T-helper 22 cell (primary cell): ENCODE measurements at regions not wholly inside any gene's neighbourhood (a gene's known extent, or its start where the extent isn't known, plus 50 kb on each side); places are given as distances from the start of the nearest gene placed in this dataset.
"Not testable (repeated sequence)": the region's sequence is repeated elsewhere in the genome, so short reads cannot be mapped to it uniquely, and the experiment has no call there.

Source experiments
- DNase-seq: peaks from one replicate; pipeline ENCODE4 v3.0.0-alpha.2; 2020; ENCODE audit warnings: low read depth

DNA sequence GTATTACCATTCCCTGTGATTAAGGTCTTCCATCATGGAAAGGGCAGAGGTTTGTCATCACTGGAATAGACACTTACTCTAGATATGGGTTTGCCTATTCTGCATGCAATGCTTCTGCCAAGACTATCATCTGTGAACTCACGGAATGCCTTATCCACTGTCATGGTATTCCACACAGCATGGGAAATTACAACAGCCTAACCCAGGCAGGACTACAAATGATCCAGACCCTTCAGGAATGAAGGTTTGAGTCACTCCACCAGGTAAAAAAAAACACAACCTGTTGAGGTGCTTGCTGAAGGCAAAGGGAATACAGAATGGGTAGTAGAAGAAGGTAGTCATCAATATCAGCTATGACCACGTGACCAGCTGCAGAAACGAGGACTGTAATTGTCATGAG lies 89.0 kb upstream of the RANBP6 start:
- not testable (repeated sequence) for DNase-seq

DNA sequence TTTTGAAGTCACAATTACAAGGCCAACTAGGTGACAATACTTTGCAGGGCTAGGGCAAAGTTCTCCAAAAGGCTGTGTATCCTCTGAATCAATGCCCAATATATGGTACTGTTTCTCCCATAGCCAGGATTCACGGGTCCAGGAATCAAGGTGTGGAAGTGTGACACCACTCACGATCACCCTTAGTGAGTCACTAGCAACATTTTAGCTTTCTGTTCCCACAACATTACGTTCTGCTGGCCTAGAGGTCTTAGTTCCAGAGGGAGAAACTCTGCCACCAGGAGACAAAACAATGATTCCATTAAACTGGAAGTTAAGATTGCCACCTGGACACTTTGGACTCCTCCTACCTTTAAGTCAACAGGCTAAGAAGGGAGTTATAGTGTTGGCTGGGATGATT lies 88.5 kb upstream of the RANBP6 start:
- DNase-seq = not testable (repeated sequence)

DNA sequence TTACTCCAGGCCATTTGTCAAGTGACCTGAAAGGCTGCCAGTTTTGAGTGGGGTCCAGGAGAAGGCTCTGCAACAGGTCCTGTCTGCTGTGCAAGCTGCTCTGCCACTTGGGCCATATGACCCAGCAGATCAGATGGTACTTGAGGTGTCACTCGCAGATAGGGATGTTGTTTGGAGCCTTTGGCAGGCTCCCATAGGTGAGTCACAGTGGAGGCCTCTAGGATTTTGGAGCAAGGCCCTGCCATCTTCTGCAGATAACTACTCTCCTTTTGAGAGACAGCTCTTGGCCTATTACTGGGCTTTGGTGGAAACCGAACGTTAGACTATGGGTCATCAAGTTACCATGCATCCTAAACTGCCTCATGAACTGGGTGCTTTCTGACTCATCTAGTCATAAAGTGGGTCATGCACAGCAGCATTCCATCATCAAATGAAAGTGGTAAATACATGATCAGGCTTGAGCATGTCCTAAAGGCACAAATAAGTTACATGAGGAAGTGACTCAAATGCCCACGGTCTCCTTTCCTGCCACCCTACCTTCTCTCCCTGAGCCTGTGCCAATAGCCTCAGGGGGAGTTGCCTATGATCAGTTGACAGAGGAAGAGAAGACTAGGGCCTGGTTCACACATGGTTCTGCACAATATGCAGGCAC lies 87.0 kb upstream of the RANBP6 start:
- not testable (repeated sequence) for DNase-seq

DNA sequence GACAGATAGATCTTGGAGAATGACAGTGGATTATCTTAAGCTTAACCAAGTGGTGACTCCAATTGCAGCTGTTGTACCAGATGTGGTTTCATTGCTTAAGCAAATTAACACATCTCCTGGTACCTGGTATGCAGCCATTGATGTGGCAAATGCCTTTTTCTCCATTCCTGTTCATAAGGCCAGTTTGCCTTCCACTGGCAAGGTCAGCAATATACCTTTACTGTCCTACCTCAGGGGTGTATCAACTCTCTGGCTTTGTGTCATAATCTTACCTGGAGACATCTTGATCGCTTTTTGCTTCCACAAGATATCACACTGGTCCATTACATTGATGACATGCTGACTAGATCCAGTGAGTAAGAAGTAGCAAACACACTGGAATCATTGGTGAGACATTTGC lies 86.3 kb upstream of the RANBP6 start:
- not testable (repeated sequence) for DNase-seq

DNA sequence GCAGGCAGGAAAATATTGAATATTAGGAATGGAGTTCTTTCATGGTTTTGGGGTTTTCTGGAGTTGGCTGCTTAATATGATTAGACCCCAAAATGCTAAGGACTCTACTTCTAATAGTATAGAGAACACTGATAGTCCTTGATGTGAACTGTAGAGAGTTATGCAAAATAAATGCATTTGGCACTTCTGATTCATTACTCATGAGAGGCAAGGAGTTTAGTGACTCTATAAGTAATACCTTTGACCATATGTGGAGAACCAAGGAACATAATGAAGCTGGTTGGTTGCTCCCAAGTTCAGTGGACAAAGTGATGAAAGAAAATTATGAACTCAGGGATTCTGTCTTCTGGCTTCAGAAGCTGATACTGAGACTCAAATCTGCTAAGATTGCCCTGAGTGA lies 83.9 kb upstream of the RANBP6 start:
- DNase-seq = not testable (repeated sequence)

DNA sequence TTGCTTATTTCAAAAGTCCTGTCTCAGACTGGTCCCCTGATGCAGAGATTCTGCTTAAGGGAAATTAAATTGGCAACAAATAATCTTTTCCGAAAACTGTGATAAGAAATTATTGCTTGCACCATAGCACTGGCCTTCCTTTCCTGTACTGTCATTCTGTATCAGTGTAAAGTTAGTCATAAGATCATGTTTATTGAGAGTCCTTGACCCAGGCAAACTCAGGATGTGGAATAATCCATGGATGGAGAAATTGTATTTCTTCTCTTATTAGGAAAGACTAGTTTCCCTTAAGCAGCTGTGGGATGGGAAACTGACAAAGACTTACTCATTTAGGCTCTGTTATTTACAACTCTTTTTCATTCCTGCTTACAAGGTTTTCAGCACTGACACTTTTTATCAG lies 83.0 kb upstream of the RANBP6 start:
- no peak for DNase-seq

DNA sequence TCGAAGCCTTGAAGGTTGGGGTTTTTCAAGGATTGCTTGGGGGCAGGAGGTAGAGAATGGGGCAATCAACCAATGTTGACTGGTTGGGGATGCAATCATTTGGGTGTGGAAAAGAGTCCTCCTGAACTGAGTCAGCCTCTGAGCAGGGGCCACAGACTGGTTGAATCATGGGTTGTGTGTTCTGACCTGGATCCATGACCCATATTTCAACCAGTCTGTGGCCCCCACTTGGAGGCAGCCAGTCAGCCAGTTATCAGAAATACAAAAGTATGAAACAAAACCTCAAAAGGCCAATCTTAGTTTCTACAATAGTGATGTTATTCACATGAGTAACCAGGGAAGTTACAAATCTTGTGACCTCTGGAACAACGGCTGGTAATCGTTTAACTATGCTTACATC lies 81.4 kb upstream of the RANBP6 start:
- DNase-seq = no peak

DNA sequence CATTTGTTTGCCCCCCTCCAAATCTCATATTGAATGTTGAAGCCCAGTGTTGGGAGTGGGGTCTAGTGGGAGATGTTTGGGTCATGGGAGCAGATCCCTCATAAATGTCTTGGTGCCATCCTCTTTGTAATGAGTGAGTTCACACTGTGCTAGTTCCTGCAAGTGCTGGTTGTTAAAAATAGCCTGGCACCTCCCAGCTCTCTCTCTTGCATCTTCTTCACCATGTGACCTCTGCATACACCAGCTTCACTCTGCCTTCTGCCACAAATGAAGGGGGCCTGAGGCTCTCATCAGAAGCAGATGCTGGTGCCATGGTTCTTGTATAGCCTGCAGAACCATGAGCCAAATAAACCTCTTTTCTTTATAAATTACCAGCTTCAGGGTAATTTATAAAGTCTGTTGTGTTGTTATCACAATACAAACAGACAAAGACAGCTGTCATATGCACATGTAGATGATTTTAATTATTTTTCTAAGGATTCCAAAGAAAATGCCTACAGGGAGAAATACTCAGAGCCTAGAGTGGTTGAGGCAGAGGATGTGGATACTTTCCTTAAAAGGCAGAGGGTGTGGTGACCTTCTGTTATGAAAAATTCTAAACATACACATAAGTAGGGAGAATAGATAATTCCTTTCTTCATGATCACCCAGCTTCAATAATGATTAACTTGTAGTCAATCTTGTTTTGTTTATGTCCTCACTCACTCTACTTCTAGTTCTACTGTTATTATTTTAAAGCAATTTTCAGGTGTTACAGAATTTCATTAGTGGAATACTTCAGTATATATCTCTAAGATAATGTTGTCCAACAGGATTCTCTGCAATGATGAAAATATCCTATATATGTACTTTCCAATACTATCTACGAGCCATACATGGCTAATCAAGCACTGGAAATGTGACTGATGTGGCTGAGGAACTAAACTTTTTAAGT lies 75.1 kb upstream of the RANBP6 start:
- DNase-seq = no peak

DNA sequence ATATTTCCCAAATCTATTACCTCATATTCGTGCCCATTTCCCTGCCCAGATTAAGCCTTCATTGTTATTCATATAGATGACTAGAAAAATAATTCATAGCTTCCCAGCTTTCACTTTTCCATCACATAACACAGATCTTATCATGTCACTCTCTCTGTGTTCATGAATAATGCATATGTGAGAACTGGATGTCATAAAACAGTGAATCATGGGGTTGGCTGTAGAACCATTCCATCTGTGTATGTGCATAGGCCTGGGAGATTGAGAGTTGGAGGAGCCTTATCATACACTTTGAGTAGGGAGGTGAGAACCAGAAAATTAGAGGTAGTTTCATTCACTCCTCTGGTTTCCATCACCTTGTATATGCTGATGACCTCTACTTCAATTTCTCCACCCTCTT lies 73.9 kb upstream of the RANBP6 start:
- no peak for DNase-seq

DNA sequence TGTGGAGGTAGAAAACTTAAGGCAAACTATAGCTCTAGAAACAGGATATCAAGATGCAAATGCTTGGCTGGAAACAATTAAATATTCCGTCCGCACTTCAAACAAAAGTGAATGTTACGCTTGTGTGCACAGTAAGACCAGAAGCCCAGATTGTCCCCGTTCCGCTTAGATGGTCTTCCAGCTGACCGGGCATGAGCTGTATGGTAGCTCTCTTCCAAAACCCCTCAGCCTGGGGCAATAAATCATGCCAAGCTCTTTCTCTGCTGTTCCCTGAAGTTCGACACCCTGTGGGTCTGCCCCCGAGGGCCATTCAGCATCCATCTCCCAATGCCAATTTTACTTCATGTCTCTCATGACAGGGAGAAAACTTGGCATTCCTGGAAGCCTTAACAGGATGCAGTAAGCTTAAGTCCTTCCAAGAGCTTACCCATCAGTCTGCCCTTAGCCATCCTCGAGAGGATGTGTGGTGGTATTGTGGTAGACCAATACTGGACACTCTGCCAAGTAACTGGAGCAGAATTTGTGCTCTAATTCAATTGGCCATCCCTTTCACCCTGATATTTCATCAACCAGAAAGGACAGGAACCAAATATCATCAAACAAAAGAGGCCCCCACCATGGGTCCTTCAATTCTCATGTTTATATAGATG lies 70.7 kb upstream of the RANBP6 start:
- DNase-seq = no peak

DNA sequence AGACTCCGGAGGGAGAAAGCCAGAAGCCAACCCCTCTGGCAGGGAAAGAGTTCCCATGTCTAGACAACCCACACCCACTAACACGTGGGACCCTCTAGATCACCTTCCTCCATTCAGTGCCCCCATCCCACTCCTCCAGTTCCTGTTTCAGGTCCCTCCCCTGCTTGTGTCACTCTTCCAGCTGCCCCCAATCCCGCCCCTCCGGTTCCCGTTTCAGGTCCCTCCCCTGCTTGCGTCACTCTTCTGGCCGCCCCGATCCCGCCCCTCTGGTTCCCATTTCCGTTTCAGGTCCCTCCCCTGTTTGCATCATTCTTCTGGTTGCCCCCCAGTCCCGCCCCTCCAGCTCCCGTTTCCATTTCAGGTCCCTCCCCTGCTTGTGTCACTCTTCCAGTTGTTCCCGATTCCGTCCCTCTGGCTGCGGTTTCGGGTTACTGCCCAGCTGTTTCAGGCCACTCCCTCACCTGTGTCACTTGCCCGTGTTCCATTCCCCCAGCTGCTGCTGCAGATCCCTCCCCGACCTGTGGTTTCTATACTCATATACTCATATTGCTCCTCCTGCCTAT lies 64.8 kb upstream of the RANBP6 start:
- DNase-seq = peak; percentile 38

DNA sequence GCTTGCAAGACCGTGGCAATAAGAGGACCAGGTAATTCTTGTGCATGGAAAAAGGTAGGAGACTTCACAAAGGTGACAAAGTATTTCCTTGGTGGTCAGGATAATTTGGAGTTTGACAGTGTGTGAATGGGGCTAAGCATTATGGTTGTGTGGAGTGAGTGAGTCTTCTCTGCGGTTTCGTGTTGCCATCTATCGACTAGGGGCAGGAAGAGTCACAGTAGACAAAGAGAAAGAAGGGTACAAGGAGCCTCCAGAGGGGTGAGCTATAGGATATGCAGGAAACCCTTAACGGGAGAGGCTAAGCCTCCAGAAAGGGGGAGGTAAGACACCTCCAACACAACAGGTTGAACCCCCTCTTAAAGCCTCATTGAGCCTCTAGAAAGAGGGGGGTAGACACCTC lies 64.0 kb upstream of the RANBP6 start:
- no peak for DNase-seq

DNA sequence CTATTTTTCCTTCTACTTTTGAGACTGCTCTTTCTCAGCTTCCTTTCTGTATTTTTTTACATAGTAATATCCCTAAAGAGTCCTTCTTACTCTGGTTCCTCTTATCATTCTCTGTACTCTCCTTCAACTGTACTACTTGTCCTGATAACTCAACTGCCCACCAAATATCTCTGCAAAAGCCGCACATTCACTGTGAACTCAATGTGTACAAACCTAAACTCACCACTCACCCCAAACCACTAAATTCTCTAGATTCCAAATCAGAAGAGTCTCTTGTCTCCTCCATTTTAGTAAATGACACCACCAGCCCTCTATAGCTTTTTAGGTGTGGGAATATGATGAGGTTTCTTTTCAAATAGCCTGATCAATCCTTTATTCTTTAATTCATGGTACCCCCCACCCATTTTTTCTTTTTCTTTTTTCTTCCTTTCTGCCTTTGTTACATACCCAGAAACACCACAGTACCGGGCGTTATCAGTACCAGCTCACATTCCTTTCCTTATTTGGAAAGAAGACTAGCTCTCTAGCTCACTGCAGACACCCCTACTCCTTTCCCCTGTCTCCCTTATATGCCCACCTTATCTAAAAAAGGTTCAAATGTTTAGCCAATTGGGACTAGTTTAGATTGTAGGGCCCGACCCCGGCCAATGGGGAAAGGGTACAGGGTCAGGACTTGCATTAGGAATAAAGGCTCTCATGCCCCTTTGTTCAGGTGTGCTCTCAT lies 63.1 kb upstream of the RANBP6 start:
- DNase-seq = no peak

DNA sequence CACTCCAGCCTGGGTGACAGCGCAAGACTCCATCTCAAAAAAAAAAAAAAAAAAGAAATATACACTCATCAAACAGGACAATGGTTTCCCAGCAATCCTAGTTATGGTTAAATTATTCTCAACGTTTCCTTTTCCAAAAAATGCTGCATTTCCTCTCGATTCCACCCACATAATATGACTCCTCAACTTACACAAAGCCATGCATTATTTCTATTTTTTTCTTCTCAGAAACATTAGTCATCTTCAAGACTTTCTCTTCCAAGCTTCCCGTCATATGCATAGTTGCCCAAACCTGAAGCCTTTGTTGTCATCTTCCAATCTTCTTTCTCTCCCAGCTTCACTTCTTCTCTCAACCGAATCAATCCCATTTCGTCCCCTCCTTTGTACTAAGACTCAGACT lies 61.4 kb upstream of the RANBP6 start:
- DNase-seq = no peak

DNA sequence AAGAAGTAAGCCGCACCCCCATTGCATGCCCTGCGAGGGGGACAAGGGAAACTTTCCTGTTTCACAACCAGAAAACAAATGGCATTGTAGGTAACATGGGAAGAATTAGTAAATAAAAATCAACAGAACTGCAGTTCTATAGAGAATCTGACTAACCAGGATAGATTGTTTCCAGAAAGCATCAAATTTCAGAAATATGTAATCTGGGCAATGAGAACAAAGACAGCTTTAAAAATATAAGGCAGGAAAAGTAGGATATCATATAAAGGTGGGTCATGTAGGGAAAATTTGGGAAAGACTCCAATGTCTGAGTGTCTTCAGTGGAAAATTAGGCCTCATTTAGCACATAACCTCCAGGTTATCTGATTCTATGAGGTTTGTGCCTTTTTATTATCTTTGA lies 58.3 kb upstream of the RANBP6 start:
- no peak for DNase-seq

DNA sequence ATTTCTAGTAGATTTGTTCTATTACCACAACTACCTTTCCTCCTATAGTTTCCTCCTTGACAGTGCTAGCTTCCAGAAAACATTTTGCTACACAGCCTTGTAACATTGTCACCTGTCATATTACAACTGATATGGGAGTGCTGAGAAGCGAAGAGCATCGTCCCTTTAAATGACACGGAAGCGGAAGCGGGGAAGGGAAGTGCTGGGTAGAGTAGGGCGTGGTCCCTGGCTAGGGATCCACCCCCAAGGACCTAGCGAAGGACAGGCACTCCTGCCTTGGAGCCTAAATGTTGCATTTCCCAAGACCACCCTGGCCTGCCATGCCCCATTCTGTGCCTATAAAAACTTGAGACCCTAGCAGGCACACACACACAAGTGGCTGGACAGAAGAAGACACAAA lies 57.4 kb upstream of the RANBP6 start:
- no peak for DNase-seq

DNA sequence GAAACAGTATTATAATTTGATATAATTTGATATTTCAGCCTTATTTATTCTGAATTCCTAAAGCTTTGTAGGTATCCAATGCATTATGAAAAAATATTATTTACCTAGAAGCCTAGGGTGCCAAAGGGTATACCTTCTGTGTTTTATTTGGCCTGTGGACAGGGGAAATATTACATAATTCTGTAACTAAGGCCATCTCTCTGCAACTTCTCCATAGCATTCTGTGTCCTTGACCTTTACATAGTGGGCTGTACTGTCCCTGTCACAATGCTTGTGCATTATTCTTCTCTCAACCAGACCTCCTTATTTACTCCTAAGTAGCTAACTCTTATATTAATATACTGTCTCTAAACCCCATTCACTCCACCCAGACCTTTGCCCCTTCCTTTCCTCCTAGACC lies 57.0 kb upstream of the RANBP6 start:
- no peak for DNase-seq

DNA sequence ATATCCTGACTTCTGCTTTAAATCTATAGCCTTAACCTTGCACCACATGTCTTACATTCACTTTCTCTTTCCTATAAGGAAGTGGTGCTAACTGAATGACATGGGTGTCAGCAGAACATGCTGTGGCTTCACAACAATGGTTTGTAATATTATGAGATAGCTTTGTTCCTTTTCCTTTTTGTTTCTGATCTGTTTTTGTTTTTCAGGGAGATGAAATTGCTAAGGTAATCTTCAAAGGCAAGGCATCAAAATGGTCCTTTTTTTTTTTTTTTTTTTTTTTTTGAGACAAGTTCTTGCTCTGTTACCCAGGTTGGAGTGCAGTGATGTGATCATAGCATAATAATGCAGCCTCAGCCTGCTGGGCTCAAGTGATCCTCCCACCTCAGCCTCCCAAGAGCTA lies 53.6 kb upstream of the RANBP6 start:
- DNase-seq = no peak

DNA sequence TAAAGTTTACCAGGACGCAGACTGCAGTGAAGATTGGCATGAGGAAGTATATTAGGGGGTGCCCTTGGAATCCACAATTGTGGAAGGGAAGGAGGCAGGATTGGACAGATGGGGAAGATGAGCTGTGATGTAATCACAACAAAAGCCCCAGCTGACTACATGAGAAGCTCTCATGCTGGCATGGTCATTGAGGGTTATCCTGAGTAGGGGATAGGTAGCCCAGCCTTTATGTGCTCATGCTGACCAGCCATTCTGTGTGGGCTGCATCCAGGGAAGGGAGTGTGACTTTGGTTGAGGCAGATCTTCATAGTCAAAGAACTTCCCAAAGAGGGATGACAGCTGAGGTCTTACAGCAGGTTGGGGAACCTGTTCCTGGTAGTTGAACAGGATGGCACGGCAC lies 52.0 kb upstream of the RANBP6 start:
- DNase-seq = no peak
